Body of pancreas (tissue), 4 donors: ENCODE measurements at regions not wholly inside any gene's neighbourhood (a gene's known extent, or its start where the extent isn't known, plus 50 kb on each side); places are given as distances from the start of the nearest gene placed in this dataset.

Experiments
- CTCF ChIP-seq, 7 experiments: fragments of 450-650 bp in 4 of 7; fragments of 200-600 bp in 3 of 7; sonication (generic) in 3 of 7; IDR thresholded peaks; one replicate each; pipeline ENCODE4 v1.5.1; 2016 to 2019; ENCODE audit warnings: antibody characterized with exemption in 7 of 7
- POLR2A ChIP-seq, 3 donors: fragments of 450-650 bp; IDR thresholded peaks; one replicate each; pipeline ENCODE4 v1.6.1; 2016; ENCODE audit warnings: antibody characterized with exemption in 3 of 3, mild to moderate bottlenecking in 2 of 3

DNA sequence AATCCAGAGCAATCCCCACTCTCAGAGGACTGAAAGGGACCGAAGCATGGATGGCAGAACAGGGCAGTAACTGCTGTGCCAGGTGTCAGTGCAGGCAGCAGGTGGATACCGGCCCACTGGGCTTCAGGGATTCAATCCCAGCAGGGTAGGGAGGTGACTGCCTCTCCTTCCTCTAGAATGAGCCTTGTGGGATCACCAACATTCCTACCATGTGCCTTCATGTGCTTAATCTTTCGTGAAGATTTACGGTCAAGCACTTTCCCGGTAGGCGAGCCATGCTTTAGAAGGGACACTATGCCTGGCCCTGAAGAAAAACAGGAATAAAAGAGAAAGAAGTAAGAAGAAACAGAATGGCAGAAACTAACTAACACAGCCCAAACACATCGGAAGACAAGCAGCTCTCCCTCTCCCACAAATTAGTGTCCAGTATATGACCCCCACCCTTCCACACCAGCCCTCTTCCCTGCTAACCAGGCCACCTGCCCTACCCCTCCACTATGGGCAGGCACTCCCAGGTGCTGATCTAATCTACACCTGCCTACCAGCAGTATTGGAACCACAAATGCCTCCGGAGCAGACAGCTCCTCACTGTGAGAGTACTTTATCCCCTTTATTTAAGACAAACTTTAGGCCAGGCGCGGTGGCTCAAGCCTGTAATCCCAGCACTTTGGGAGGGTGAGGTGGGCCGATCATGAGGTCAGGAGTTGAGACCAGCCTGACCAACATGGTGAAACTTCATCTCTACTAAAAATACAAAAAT lies 162.5 kb downstream of the NUFIP1 start:
- TF ChIP-seq POLR2A (IDR thresholded peaks at IDR 0.05) (no peak), CTCF (IDR thresholded peaks at IDR 0.05) (no peak)
